Chondrocyte (in vitro differentiated cells): ENCODE measurements at regions not wholly inside any gene's neighbourhood (a gene's known extent, or its start where the extent isn't known, plus 50 kb on each side); places are given as distances from the start of the nearest gene placed in this dataset.

ENCODE experiments used
- DNase-seq: peaks from one replicate; pipeline ENCODE4 v3.0.0; 2021; ENCODE audit warnings: mixed read lengths, low spot score
- H3K27ac Mint-ChIP-seq: one replicate; pipeline ENCODE4 v1.8.0; 2021; ENCODE audit warnings: mild to moderate bottlenecking, moderate library complexity, mixed read lengths; ENCODE audit not compliant: unreplicated experiment
- H3K27me3 Mint-ChIP-seq: 2 replicates; pipeline ENCODE4 v1.8.0; 2021; ENCODE audit warnings: low read depth, mixed read lengths
- H3K36me3 Mint-ChIP-seq: 2 replicates; pipeline ENCODE4 v1.8.0; 2021; ENCODE audit warnings: low read depth, mixed read lengths
- H3K4me1 Mint-ChIP-seq: 2 replicates; pipeline ENCODE4 v1.8.0; 2021; ENCODE audit warnings: low read depth, mild to moderate bottlenecking, mixed read lengths
- H3K4me3 Mint-ChIP-seq: one replicate; pipeline ENCODE4 v1.8.0; 2021; ENCODE audit warnings: mild to moderate bottlenecking, moderate library complexity, mixed read lengths; ENCODE audit not compliant: unreplicated experiment
- H3K9me3 Mint-ChIP-seq: 2 replicates; pipeline ENCODE4 v1.8.0; 2021; ENCODE audit warnings: low read depth, mixed read lengths
- TF ChIP-seq, protein P1 (sequence below): fragments of 200-600 bp; sonication (generic); IDR thresholded peaks from 2 replicates; pipeline ENCODE4 v1.5.0; 2021; ENCODE audit warnings: antibody characterized with exemption, mild to moderate bottlenecking, moderate library complexity

DNA sequence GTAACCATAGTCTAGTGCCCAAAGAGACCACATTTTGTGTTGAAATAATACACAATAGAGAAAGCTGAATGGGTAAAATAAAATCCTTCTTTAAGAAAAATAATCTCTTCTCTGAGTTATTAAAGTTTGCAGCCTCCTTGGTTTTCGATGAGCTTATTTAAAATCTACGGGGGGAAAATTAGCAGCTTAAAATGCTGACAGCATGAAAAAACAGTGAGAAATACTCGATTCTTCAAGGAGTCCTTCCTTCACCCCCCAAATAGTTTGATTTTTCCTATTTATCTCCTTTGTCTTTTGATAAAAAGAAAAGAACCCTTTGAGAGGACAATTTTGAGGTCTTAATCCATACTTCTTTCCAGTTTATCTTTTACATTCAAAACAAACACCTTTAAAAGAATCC is 394.0 kb upstream of the B3GALT2 start:
- no peak overlapping the region for H3K4me3 Mint-ChIP-seq
- TF ChIP-seq, protein P1, sequence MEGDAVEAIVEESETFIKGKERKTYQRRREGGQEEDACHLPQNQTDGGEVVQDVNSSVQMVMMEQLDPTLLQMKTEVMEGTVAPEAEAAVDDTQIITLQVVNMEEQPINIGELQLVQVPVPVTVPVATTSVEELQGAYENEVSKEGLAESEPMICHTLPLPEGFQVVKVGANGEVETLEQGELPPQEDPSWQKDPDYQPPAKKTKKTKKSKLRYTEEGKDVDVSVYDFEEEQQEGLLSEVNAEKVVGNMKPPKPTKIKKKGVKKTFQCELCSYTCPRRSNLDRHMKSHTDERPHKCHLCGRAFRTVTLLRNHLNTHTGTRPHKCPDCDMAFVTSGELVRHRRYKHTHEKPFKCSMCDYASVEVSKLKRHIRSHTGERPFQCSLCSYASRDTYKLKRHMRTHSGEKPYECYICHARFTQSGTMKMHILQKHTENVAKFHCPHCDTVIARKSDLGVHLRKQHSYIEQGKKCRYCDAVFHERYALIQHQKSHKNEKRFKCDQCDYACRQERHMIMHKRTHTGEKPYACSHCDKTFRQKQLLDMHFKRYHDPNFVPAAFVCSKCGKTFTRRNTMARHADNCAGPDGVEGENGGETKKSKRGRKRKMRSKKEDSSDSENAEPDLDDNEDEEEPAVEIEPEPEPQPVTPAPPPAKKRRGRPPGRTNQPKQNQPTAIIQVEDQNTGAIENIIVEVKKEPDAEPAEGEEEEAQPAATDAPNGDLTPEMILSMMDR, result no peak

DNA sequence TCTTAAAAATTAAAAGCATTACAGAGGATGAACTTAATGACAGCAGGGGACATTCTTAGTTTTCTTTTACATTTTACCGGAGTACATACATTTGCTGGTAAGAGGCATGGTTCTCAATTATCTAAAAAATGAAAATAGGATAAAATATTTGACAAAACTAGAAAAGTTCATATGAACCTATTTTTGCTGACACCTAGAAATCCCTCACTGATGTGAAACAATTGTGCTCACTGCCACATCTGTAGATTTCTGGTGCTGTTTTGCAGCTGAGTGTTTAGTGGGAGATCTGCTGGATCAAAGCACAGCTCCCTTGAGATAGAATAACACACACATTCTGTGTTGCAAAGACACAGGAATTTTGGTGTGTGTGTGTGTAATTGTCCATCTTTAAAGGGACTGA is 392.9 kb upstream of the B3GALT2 start:
- H3K4me1 Mint-ChIP-seq, result no peaks in the 10 kb centered on the region
- H3K4me3 Mint-ChIP-seq, result no peak overlapping the region
- H3K27ac Mint-ChIP-seq, result no peak overlapping the region
- H3K36me3 Mint-ChIP-seq, result no peaks in the 10 kb centered on the region
- H3K27me3 Mint-ChIP-seq, result no peaks in the 10 kb centered on the region
- TF ChIP-seq, protein P1, result no peak
- DNase-seq, result no peak
- peaks cover under 1% of the 10 kb centered on the region for H3K9me3 Mint-ChIP-seq

More for the DNA sequence above, 394.0 kb upstream of the B3GALT2 start:
- no peak for DNase-seq
- Mint-ChIP-seq H3K27me3 (no peaks in the 10 kb centered on the region), H3K4me1 (no peaks in the 10 kb centered on the region), H3K36me3 (no peaks in the 10 kb centered on the region), H3K9me3 (no peaks in the 10 kb centered on the region), H3K27ac (no peak overlapping the region)

DNA sequence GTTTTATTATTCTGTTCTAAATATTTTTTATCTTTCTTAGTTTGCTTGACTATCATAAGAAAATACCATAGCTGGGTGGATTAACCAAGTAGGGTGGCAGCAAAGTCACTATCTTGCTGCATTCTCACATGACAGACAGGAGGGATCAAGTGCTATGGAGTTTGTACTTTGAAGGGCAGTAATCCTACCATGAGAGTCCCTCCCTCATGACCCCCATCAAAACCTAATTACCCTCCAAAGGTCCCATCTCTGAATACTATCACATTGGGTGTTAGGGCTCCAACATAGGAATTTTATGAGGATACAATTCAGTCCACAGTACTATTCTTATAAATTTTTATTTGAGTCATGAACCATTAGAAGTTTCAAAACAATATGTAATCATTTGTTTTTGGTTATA is 388.5 kb upstream of the B3GALT2 start:
- H3K4me1 Mint-ChIP-seq, result peaks cover 8% of the 10 kb centered on the region
- no peaks in the 10 kb centered on the region for H3K27me3 Mint-ChIP-seq
- H3K27ac Mint-ChIP-seq, result no peak overlapping the region
- peaks cover 37% of the 10 kb centered on the region for H3K9me3 Mint-ChIP-seq
- H3K36me3 Mint-ChIP-seq, result peaks cover 10% of the 10 kb centered on the region
- DNase-seq, result no peak
- TF ChIP-seq, protein P1, result no peak
- H3K4me3 Mint-ChIP-seq, result no peak overlapping the region

DNA sequence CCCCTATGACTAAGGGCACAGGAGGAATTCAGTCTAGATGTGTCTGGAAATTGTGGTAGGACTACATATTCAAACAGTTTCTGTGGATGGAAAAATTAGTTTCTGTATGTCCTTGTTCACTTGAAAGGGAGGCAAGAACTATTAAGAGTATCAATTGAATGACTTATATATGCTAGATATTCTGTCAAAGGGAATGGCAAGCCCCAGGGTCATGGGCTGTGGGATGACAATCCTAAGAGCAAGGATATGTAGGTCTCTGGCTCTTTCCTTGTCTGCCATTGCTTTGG is 383.5 kb upstream of the B3GALT2 start:
- Mint-ChIP-seq H3K9me3 (peaks cover 38% of the 10 kb centered on the region), H3K27ac (peak overlapping the region; percentile 83), H3K36me3 (peaks cover 12% of the 10 kb centered on the region), H3K4me3 (no peak overlapping the region), H3K27me3 (no peaks in the 10 kb centered on the region), H3K4me1 (peaks cover 20% of the 10 kb centered on the region)
- TF ChIP-seq, protein P1, result no peak
- DNase-seq, result no peak

DNA sequence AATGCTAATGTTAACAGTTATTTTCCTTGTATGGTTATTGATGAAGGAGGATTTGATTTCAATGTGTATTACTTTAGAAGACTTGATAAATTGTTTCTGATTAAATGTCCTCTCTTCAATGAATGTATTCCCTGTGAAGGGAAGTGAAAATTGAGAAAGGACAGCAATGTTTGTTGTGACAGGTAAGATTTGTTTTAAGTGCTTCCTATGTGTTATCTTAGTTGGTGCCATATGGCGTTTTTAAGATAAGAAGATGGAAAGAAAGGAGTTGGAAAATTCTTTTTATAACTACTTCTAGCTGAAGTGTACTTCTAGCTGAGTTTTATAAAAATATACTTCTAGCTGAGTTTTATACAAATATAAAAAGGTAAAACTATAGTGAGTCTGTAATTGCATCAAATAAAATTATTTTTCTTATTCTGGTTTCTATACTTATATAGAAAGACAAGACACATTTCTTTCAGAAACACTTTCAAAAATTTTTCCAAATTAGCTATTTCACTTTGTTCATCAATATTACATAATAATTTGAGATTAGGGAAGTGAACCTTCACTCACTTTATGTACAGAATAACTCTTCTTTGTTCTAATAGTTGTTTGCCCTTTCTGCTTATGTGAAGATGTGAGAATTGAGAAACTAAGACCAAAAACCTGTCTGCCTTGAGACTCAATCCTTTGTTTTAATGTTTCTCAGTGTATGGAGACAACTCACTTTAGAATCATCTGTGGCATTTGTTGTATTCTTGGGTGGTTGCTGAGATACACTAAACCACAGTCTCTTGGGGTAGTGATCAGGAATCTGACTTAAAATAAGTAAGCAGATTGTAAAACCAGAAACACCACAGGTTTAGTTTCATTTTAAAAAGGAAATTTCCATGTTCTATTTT is 382.9 kb upstream of the B3GALT2 start:
- peaks cover 37% of the 10 kb centered on the region for H3K9me3 Mint-ChIP-seq
- no peak for DNase-seq
- H3K27ac Mint-ChIP-seq, result peak overlapping the region; percentile 83
- no peaks in the 10 kb centered on the region for H3K27me3 Mint-ChIP-seq
- TF ChIP-seq, protein P1, result no peak
- peaks cover 12% of the 10 kb centered on the region for H3K36me3 Mint-ChIP-seq
- no peak overlapping the region for H3K4me3 Mint-ChIP-seq
- peaks cover 20% of the 10 kb centered on the region for H3K4me1 Mint-ChIP-seq
